VCaP (cell line): ENCODE measurements at regions not wholly inside any gene's neighbourhood (a gene's known extent, or its start where the extent isn't known, plus 50 kb on each side); places are given as distances from the start of the nearest gene placed in this dataset.

ENCODE experiments used
- H3K27ac ChIP-seq: fragments of 450-650 bp; 2 replicates; pipeline ENCODE4 v1.5.1; 2017
- TF ChIP-seq, protein P1 (sequence below): fragments of 450-650 bp; conservative IDR thresholded peaks from 2 replicates; pipeline ENCODE4 v1.5.1; 2017; ENCODE audit warnings: mild to moderate bottlenecking, moderate library complexity

DNA sequence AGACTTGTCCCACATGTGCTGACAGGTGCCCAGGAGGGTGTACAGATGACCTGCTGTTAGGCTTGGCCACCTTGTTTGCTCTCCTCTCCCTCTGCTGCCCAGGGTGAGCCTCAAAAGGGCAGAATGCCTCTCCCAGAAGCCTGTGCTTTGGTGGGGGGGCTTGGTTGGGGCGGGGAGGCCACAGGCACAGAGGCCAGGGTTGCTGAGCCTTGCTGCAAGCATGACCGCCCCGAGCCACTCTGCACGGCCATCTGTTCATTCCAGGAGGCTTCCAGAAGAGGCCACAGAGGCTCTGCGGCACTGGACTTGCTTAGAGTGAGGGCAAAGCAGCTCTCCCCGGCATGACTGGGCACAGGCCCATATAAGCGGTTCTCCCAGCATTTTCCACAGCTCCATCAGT lies 190.8 kb downstream of the GLRX3 start:
- no peak overlapping the region for H3K27ac ChIP-seq
- TF ChIP-seq, protein P1, sequence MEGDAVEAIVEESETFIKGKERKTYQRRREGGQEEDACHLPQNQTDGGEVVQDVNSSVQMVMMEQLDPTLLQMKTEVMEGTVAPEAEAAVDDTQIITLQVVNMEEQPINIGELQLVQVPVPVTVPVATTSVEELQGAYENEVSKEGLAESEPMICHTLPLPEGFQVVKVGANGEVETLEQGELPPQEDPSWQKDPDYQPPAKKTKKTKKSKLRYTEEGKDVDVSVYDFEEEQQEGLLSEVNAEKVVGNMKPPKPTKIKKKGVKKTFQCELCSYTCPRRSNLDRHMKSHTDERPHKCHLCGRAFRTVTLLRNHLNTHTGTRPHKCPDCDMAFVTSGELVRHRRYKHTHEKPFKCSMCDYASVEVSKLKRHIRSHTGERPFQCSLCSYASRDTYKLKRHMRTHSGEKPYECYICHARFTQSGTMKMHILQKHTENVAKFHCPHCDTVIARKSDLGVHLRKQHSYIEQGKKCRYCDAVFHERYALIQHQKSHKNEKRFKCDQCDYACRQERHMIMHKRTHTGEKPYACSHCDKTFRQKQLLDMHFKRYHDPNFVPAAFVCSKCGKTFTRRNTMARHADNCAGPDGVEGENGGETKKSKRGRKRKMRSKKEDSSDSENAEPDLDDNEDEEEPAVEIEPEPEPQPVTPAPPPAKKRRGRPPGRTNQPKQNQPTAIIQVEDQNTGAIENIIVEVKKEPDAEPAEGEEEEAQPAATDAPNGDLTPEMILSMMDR = no peak

DNA sequence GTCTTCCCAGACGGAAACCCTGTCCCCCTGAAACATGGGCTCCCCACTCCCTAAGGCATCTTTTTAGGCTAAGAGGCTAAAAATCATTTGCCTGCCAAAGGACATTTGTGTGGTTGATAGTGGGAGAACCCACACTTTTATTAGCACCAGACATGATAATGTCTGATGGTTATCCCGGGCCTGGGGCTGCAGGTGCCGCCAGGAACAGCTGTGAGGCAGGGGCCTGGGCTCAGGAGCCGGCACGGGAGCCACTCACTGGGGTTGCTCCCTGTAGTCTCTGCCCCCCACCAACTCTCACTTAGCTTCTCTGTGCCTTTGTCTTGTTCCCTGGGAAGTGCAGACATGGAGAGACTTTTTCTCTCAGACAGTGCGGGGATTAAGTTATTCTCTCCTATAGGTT lies 193.6 kb downstream of the GLRX3 start:
- TF ChIP-seq, protein P1 = no peak

DNA sequence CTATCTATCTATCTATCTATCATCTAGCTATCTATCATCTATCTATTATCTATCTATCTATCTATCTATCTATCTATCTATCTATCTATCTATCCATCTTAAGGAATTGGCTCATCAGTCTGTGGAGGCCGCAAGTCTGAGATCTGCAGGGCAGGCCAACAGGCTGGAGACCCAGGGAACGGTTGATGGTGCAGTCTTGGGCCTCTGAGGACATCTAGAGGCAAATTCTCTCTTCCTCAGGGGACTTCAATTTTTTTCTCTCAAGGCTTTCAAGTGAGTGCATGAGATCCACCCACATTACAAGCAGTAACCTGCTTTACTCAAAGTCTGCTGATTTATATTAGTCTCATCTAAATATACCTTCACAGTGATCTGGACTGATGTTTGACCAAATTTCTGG lies 197.0 kb downstream of the GLRX3 start:
- TF ChIP-seq, protein P1 = peak; percentile 63
- H3K27ac ChIP-seq = no peak overlapping the region

More for the DNA sequence above, 193.6 kb downstream of the GLRX3 start:
- no peak overlapping the region for H3K27ac ChIP-seq

DNA sequence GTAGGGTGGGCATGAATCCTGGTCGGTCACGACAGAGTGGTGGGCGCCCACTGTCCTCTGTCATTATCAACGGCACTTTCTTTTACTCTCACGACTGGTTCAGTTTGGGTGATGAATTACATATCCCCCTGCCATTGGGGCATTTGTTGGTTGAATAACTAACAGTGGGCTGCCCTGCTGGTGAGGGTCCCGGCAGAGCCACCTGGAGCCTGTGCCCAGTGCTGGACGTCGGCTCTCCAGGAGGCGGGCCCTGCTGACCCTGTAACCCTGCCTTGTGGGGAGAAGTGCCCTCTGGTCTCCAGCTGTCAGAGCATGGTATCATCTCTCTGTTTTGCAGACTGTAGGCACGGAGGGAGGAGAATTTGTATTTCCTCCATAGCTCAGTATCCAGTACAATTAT lies 199.1 kb downstream of the GLRX3 start:
- TF ChIP-seq, protein P1 = no peak
- H3K27ac ChIP-seq = no peak overlapping the region

DNA sequence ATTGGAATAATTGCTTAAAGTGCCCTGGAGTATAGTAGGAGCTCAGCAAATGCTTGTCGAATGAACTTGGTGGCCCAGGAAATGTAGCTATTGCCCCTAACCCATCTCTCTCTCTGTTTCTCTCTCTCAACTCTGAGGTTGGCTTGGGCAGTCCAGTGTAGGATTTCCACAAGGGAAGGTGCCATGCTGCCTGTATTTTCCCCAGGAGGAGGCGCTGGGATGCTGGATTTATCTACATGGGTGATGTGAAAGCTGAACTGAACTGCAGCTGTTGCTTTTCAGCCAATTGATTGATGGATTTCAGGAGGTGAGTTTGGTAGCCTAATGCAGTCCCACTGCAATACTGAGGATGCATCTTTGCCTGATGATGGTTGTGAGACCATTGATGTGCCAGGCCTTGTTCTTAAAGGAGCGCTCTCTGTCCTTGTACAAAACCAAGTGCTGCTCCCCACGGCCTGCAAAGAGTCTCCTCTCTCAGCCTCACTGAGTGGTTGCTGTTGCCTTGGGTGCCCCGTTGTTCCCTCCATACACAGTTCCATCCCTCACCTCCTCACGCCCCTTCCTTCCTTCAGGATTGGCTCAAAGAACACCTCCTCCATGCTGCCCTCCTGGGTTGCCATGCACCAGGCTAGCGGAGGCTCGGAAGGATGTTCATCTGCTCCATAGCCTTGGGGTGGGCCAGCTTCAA lies 200.6 kb downstream of the GLRX3 start:
- TF ChIP-seq, protein P1 = no peak; the same call in 1 of the 2 replicates
- H3K27ac ChIP-seq = no peak overlapping the region

DNA sequence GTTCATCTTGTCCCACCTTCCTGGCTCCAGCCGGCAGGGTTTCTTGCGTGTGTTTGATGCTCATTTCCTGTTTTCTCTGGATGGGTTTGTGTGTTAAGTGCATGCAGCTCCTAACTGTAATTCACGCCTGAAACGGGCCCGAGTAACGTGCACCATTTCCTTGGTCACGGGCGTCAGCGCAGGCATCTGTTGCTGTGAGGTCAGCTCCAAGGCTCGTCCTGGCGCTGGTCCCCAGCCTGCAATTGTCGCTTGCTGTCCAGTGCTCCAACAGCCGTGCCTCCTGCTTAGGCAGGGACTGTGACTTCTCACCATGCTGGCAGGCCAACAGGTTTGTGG lies 201.1 kb downstream of the GLRX3 start:
- no peak overlapping the region for H3K27ac ChIP-seq
- TF ChIP-seq, protein P1 = no peak

DNA sequence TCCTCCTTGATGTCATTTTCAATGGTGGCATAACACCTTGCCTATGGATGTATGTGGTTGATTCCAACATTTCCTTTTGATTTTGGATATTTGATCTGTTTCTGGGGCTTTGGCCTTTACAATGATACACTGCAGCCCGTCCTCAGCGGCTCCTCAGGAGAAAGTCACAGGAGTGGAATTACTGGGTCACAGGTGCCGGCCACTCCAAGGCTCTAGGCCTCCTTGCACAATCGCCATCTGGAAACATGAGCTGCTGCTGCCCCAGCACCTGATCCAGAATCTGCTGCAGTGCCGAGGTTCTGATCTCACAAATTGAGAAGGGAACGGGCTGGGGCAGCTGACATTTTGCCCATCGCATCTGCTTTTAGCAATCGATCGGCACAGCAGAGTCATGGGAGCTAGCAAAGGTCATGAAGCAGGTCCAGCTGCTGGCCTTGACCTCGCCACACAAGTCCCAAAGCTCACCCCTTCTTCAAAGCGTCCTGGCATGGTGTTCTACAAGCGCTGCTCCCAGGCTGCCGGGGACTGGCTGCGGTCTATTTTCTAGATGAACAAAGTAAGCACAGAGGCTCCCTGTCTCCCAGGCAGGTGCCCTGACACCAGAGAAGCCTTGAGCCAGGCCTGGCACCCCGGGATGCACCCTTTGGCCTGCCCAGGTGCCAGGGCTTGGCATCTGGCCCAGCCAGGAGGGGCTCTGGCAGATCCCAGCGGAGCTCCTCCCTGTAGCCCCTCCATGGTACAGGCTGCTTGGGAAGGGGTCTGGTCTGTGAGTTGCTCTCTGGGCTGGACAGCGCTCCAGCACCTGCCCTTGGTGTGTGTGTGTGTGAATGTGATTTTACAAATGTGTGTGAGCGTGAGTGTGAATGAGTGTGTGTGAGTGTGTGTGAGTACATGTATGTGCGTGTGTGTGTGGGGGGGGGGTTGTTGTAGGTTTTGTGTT lies 201.8 kb downstream of the GLRX3 start:
- H3K27ac ChIP-seq = no peak overlapping the region
- TF ChIP-seq, protein P1 = no peak
